Calu3 (cell line): ENCODE measurements at regions not wholly inside any gene's neighbourhood (a gene's known extent, or its start where the extent isn't known, plus 50 kb on each side); places are given as distances from the start of the nearest gene placed in this dataset.

Experiments used
- BruUV-seq: library from RNA; stranded (reverse); fragments of 400-500 nt; replicated peaks from 2 replicates; lab custom pipeline; 2021; lab: Mats Ljungman, UMichigan
- CTCF ChIA-PET: fragments of 300-600 bp; sonication (Branson Sonifier 250); formaldehyde crosslinking; loops from one replicate; lab custom pipeline; 2022; ENCODE audit warnings: antibody characterized with exemption; lab: Charles Lee
- DNase-seq: peaks from one replicate; pipeline ENCODE4 v3.0.0; 2022
- H3K27ac Mint-ChIP-seq: one replicate; pipeline ENCODE4 v1.8.0; 2022; ENCODE audit warnings: mixed read lengths; ENCODE audit not compliant: unreplicated experiment
- H3K27me3 Mint-ChIP-seq: one replicate; pipeline ENCODE4 v1.8.0; 2022; ENCODE audit warnings: mixed read lengths; ENCODE audit not compliant: unreplicated experiment
- H3K36me3 Mint-ChIP-seq: one replicate; pipeline ENCODE4 v1.8.0; 2022; ENCODE audit warnings: mild to moderate bottlenecking, moderate library complexity, mixed read lengths; ENCODE audit not compliant: insufficient read depth, unreplicated experiment
- H3K4me1 Mint-ChIP-seq: one replicate; pipeline ENCODE4 v1.8.0; 2022; ENCODE audit warnings: mild to moderate bottlenecking, low read depth, mixed read lengths; ENCODE audit not compliant: unreplicated experiment
- H3K4me3 Mint-ChIP-seq: one replicate; pipeline ENCODE4 v1.8.0; 2022; ENCODE audit warnings: mild to moderate bottlenecking, low read depth, moderate library complexity, mixed read lengths; ENCODE audit not compliant: unreplicated experiment
- H3K9me3 Mint-ChIP-seq: one replicate; pipeline ENCODE4 v1.8.0; 2022; ENCODE audit warnings: low read depth, mixed read lengths; ENCODE audit not compliant: unreplicated experiment
- intact Hi-C: fragments of 100-400 bp; cut with micrococcal nuclease; formaldehyde crosslinking; loops from one replicate; pipeline ENCODE4 v1.10.0; 2022; ENCODE audit not compliant: unreplicated experiment
- TF ChIP-seq, protein P1 (sequence below): fragments of 200-600 bp; IDR thresholded peaks from one replicate; pipeline ENCODE4 v1.8.0; 2022; ENCODE audit warnings: antibody characterized with exemption; ENCODE audit not compliant: unreplicated experiment

DNA sequence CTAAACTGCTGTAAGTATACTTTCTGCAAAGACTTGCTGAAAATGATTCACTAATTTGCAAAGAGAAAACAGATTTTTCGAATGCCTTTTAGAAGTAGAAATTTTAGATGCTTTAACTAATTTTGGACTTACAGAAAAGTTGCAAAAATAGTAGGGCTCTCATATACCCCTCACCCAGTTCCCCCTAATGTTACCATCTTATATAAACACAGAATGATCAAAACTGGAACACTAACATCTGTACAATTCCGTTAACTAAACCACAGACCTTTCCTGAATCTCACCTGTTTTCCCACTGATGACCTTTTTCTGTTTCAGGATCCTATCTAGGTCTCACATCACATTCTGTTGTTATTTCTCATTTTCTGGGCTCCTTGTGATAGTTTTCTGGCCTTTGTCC, 454.8 kb downstream of the SHQ1 start:
- Mint-ChIP-seq H3K4me1 (peaks cover 10% of the 10 kb centered on the region), H3K9me3 (no peaks in the 10 kb centered on the region)

DNA sequence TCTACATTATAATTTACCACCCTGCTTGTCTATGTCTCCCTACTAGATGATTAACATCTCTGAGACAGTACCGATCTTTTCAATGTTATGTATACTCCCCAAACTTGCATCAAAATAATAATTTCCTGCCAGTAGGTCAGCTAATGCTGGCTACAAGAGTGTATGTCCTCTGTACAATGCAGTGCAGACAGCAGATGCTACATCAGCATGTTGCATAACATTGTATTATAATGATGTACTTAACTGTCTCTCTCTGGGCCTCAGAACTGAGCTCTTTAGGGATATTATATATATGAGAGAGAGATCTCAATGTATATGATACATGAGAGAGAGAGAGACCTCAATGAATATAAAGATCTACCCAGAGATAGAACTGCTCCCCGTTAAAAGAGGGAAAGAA, 456.6 kb downstream of the SHQ1 start:
- Mint-ChIP-seq H3K27ac (no peak overlapping the region), H3K9me3 (no peaks in the 10 kb centered on the region), H3K27me3 (no peaks in the 10 kb centered on the region), H3K36me3 (no peaks in the 10 kb centered on the region), H3K4me1 (peaks cover 9% of the 10 kb centered on the region), H3K4me3 (no peak overlapping the region)
- intact Hi-C loops = no loop called here
- CTCF ChIA-PET = no interaction called here
- no peak for DNase-seq
- BruUV-seq = no TSS peak
- TF ChIP-seq, protein P1, sequence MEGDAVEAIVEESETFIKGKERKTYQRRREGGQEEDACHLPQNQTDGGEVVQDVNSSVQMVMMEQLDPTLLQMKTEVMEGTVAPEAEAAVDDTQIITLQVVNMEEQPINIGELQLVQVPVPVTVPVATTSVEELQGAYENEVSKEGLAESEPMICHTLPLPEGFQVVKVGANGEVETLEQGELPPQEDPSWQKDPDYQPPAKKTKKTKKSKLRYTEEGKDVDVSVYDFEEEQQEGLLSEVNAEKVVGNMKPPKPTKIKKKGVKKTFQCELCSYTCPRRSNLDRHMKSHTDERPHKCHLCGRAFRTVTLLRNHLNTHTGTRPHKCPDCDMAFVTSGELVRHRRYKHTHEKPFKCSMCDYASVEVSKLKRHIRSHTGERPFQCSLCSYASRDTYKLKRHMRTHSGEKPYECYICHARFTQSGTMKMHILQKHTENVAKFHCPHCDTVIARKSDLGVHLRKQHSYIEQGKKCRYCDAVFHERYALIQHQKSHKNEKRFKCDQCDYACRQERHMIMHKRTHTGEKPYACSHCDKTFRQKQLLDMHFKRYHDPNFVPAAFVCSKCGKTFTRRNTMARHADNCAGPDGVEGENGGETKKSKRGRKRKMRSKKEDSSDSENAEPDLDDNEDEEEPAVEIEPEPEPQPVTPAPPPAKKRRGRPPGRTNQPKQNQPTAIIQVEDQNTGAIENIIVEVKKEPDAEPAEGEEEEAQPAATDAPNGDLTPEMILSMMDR = no peak

More for the DNA sequence above, 454.8 kb downstream of the SHQ1 start:
- no peak for DNase-seq
- Mint-ChIP-seq H3K36me3 (no peaks in the 10 kb centered on the region), H3K27me3 (no peaks in the 10 kb centered on the region), H3K27ac (no peak overlapping the region), H3K4me3 (no peak overlapping the region)
- intact Hi-C loops = no loop called here
- CTCF ChIA-PET = no interaction called here
- TF ChIP-seq, protein P1 = no peak
- no TSS peak for BruUV-seq

DNA sequence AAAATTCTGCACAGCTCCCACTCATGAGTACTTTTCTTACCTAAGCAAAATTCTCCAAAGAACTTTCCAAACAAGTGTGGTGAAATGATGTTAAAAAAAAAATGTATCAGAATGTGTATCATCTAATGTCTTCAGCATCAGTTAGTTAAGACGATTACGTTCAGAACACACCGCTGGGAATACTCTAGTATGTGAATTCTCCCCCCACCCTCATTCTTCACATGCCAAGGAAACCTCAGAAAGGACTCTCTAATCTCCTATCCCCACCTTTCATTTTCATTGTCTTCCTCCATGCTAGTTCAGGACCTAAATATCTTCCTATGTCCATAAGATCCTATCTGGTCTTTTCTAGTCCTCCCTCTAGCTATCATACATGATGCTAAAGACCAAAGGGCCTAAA, 457.4 kb downstream of the SHQ1 start:
- intact Hi-C loops = no loop called here
- H3K4me1 Mint-ChIP-seq = peaks cover 6% of the 10 kb centered on the region
- no TSS peak for BruUV-seq
- no peak overlapping the region for H3K4me3 Mint-ChIP-seq
- no peaks in the 10 kb centered on the region for H3K9me3 Mint-ChIP-seq
- H3K27me3 Mint-ChIP-seq = no peaks in the 10 kb centered on the region
- H3K36me3 Mint-ChIP-seq = peaks cover 4% of the 10 kb centered on the region
- CTCF ChIA-PET = no interaction called here
- DNase-seq = no peak
- TF ChIP-seq, protein P1 = no peak
- H3K27ac Mint-ChIP-seq = no peak overlapping the region

DNA sequence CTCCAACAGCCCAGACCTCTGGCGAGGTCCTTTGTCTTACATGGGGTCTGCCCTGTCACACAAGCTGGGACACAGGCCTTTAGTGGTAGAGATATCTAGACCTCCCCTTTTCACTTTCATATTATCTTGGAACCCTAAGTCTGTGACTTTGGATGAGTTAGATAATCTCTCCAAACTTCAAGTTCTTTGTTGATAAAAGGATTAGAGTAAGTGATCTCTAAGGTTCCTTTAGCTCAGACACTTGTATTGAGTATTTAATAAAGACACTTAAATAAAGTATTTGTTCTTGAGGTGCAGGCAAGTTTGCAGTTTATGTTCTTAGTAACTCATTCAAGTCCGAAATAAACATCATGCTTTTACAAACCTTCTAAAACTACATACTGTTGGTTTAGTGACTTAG, 459.6 kb downstream of the SHQ1 start:
- TF ChIP-seq, protein P1 = no peak
- no peak overlapping the region for H3K27ac Mint-ChIP-seq
- no peaks in the 10 kb centered on the region for H3K9me3 Mint-ChIP-seq
- H3K36me3 Mint-ChIP-seq = peaks cover 5% of the 10 kb centered on the region
- no peaks in the 10 kb centered on the region for H3K27me3 Mint-ChIP-seq
- BruUV-seq = no TSS peak
- CTCF ChIA-PET = no interaction called here
- DNase-seq = no peak
- intact Hi-C loops = no loop called here
- no peak overlapping the region for H3K4me3 Mint-ChIP-seq
- peaks cover 14% of the 10 kb centered on the region for H3K4me1 Mint-ChIP-seq
